Neural progenitor cell (in vitro differentiated cells): ENCODE measurements at regions not wholly inside any gene's neighbourhood (a gene's known extent, or its start where the extent isn't known, plus 50 kb on each side); places are given as distances from the start of the nearest gene placed in this dataset.
A peak's percentile ranks its signal among the peaks of the same experiment; 100 is the strongest.

Experiments used
- DNase-seq: peaks from one replicate; pipeline ENCODE4 v3.0.0-alpha.2; 2016; ENCODE audit warnings: low spot score
- H2AFZ ChIP-seq: fragments of 200-600 bp; sonication (generic); replicated peaks from 2 replicates; pipeline ENCODE4 v1.6.1; 2016; ENCODE audit warnings: antibody characterized with exemption
- H3F3A ChIP-seq: fragments of 200-600 bp; sonication (generic); 2 replicates; pipeline ENCODE4 v1.6.1; 2016; ENCODE audit warnings: antibody characterized with exemption, low read depth
- H3K27ac ChIP-seq: fragments of 200-600 bp; sonication (generic); 2 replicates; pipeline ENCODE4 v1.5.1; 2016; ENCODE audit warnings: mild to moderate bottlenecking
- H3K27me3 ChIP-seq: fragments of 200-600 bp; sonication (generic); 2 replicates; pipeline ENCODE4 v1.6.1; 2016; ENCODE audit warnings: mild to moderate bottlenecking, moderate library complexity
- H3K36me3 ChIP-seq: fragments of 200-600 bp; sonication (generic); 2 replicates; pipeline ENCODE4 v1.5.1; 2016
- H3K4me1 ChIP-seq: fragments of 200-600 bp; sonication (generic); 2 replicates; pipeline ENCODE4 v1.6.1; 2016; ENCODE audit warnings: mixed run types
- H3K4me2 ChIP-seq: fragments of 200-600 bp; sonication (generic); 2 replicates; pipeline ENCODE4 v1.6.1; 2016
- H3K4me3 ChIP-seq: fragments of 200-600 bp; sonication (generic); 2 replicates; pipeline ENCODE4 v1.5.1; 2016
- H3K79me2 ChIP-seq: fragments of 200-600 bp; sonication (generic); 2 replicates; pipeline ENCODE4 v1.6.1; 2016; ENCODE audit warnings: low read depth
- H3K9ac ChIP-seq: fragments of 200-600 bp; sonication (generic); 2 replicates; pipeline ENCODE4 v1.6.1; 2016
- H3K9me3 ChIP-seq: fragments of 200-600 bp; sonication (generic); 2 replicates; pipeline ENCODE4 v1.5.1; 2016; ENCODE audit warnings: low read depth
- H4K20me1 ChIP-seq: fragments of 200-600 bp; sonication (generic); 2 replicates; pipeline ENCODE4 v1.6.1; 2016; ENCODE audit warnings: low read depth
- H3K27ac Mint-ChIP-seq: 3 replicates; pipeline ENCODE4 v1.8.0; 2021; ENCODE audit warnings: mixed read lengths
- H3K27me3 Mint-ChIP-seq: 2 replicates; pipeline ENCODE4 v1.8.0; 2022; ENCODE audit warnings: low read depth, mild to moderate bottlenecking, inconsistent platforms, moderate library complexity, mixed read lengths; ENCODE audit not compliant: insufficient read depth
- H3K36me3 Mint-ChIP-seq: 3 replicates; pipeline ENCODE4 v1.8.0; 2021; ENCODE audit warnings: mixed read lengths
- H3K4me1 Mint-ChIP-seq: 3 replicates; pipeline ENCODE4 v1.8.0; 2021; ENCODE audit warnings: mixed read lengths
- H3K4me3 Mint-ChIP-seq: 3 replicates; pipeline ENCODE4 v1.8.0; 2021; ENCODE audit warnings: mild to moderate bottlenecking, moderate library complexity, mixed read lengths
- H3K9me3 Mint-ChIP-seq: 3 replicates; pipeline ENCODE4 v1.8.0; 2020; ENCODE audit warnings: mixed read lengths
- CTCF ChIP-seq: fragments of 200-600 bp; sonication (generic); IDR thresholded peaks from 2 replicates; pipeline ENCODE4 v1.5.1; 2017; ENCODE audit warnings: antibody characterized with exemption, mild to moderate bottlenecking
- EZH2 ChIP-seq: fragments of 200-600 bp; sonication (generic); IDR thresholded peaks from 2 replicates; pipeline ENCODE4 v1.6.1; 2017; ENCODE audit warnings: antibody characterized with exemption, mild to moderate bottlenecking, moderate library complexity
- EZH2phosphoT487 ChIP-seq: fragments of 200-600 bp; sonication (generic); IDR thresholded peaks from 2 replicates; pipeline ENCODE4 v1.6.1; 2017; ENCODE audit warnings: antibody characterized with exemption

DNA sequence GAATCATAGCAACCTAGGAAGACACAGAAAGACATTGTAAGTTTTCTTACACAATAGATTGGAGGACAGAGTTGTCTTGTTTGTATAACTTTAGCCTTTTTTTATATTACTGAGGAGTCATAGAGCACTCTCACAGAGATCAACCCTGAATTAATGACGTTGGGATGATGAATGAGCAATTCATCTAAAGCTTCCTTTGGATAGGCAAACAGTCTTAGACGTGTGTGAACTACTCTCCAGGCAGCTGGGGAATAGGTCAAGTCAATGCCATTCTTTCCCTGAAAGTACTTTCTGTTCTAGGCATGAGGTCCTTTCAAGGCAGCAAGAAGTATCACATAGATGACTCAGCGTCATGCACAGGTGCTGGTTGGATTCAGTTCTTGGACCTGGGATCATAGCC lies 369.1 kb upstream of the NOVA1 start:
- no peak overlapping the region for H3K4me2 ChIP-seq
- TF ChIP-seq EZH2 = no peak
- no peak for DNase-seq
- H3K27ac ChIP-seq = no peak overlapping the region
- no peaks in the 10 kb centered on the region for H3K36me3 ChIP-seq
- no peaks in the 10 kb centered on the region for H3F3A ChIP-seq
- Mint-ChIP-seq H3K27ac (peak overlapping the region; percentile 44), H3K27me3 (no peaks in the 10 kb centered on the region), H3K4me3 (peak overlapping the region; percentile 12), H3K9me3 (peaks cover 3% of the 10 kb centered on the region), H3K36me3 (peaks cover 2% of the 10 kb centered on the region), H3K4me1 (peaks cover 18% of the 10 kb centered on the region)
- H3K4me3 ChIP-seq = no peak overlapping the region
- no peaks in the 10 kb centered on the region for H3K9me3 ChIP-seq
- H2AFZ ChIP-seq = no peak overlapping the region
- no peak overlapping the region for H3K9ac ChIP-seq
- no peaks in the 10 kb centered on the region for H3K4me1 ChIP-seq
- no peaks in the 10 kb centered on the region for H3K79me2 ChIP-seq
- no peaks in the 10 kb centered on the region for H3K27me3 ChIP-seq
- H4K20me1 ChIP-seq = no peaks in the 10 kb centered on the region

- Histone ChIP-seq H3K4me3 (no peak overlapping the region), H3K4me2 (no peak overlapping the region), H3K36me3 (no peaks in the 10 kb centered on the region), H3K4me1 (no peaks in the 10 kb centered on the region), H3K9me3 (no peaks in the 10 kb centered on the region), H3K27me3 (no peaks in the 10 kb centered on the region), H3F3A (no peaks in the 10 kb centered on the region), H4K20me1 (no peaks in the 10 kb centered on the region), H3K79me2 (no peaks in the 10 kb centered on the region), H3K27ac (no peak overlapping the region), H2AFZ (no peak overlapping the region), H3K9ac (no peak overlapping the region)
- Mint-ChIP-seq H3K4me1 (peaks cover 19% of the 10 kb centered on the region), H3K4me3 (no peak overlapping the region), H3K27me3 (no peaks in the 10 kb centered on the region), H3K36me3 (no peaks in the 10 kb centered on the region), H3K9me3 (peaks cover 2% of the 10 kb centered on the region), H3K27ac (no peak overlapping the region)
- DNase-seq = no peak
- no peak for TF ChIP-seq EZH2phosphoT487
- no peak for TF ChIP-seq EZH2
- TF ChIP-seq CTCF = no peak
Measured at GRCh38 chr14:26974965-26975364, 377.1 kb upstream of the NOVA1 start.

DNA sequence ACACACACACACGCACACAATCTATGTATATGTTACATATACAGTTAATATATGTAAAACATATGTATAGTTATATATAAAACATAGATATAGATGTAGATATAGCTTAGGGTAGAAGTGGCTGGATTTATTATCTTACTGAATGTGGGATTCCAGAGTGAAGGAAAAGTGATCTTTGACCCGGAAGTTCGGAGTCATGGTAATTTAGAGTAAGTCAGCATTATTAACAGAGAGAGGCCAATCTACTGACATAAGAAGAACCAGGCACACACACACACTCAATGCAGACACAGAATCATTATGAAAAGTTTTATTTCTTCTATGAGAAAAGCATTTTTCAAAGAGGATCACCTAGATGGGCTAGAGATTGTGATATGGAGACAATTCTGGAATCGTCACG lies 384.2 kb upstream of the NOVA1 start:
- Mint-ChIP-seq H3K27me3 (peaks cover 2% of the 10 kb centered on the region), H3K4me3 (no peak overlapping the region)
- H4K20me1 ChIP-seq = no peaks in the 10 kb centered on the region

More for the DNA sequence above, 384.2 kb upstream of the NOVA1 start:
- no peak for TF ChIP-seq CTCF
- no peak for TF ChIP-seq EZH2
- no peak for TF ChIP-seq EZH2phosphoT487
- H3K27ac Mint-ChIP-seq = no peak overlapping the region
- H3K27ac ChIP-seq = no peak overlapping the region
- H2AFZ ChIP-seq = no peak overlapping the region
- peaks cover 5% of the 10 kb centered on the region for H3K4me1 Mint-ChIP-seq
- no peak overlapping the region for H3K9ac ChIP-seq
- no peak overlapping the region for H3K4me2 ChIP-seq
- H3F3A ChIP-seq = no peaks in the 10 kb centered on the region
- no peaks in the 10 kb centered on the region for H3K36me3 Mint-ChIP-seq
- no peaks in the 10 kb centered on the region for H3K4me1 ChIP-seq
- H3K36me3 ChIP-seq = no peaks in the 10 kb centered on the region
- H3K9me3 Mint-ChIP-seq = no peaks in the 10 kb centered on the region
- no peak overlapping the region for H3K4me3 ChIP-seq
- no peaks in the 10 kb centered on the region for H3K27me3 ChIP-seq
- H3K79me2 ChIP-seq = no peaks in the 10 kb centered on the region
- no peaks in the 10 kb centered on the region for H3K9me3 ChIP-seq
- DNase-seq = no peak
